DND-41 (cell line): ENCODE measurements at regions not wholly inside any gene's neighbourhood (a gene's known extent, or its start where the extent isn't known, plus 50 kb on each side); places are given as distances from the start of the nearest gene placed in this dataset.

Experiments used
- ATAC-seq: fragments of 200-7000 bp; cut with Tn5 transposase; 3 replicates; pipeline ENCODE4 v1.9.1; 2021; ENCODE audit warnings: low read depth; ENCODE audit not compliant: insufficient read depth
- DNase-seq: peaks from one replicate; pipeline ENCODE4 v3.0.0-alpha.2; 2020
- H2AFZ ChIP-seq: 2 replicates; pipeline ENCODE4 v1.6.0; 2012; ENCODE audit warnings: low read depth, low read length
- H3K27ac ChIP-seq: 2 replicates; pipeline ENCODE4 v1.5.1; 2012; ENCODE audit warnings: low read length, inconsistent platforms
- H3K27me3 ChIP-seq: fragments of 200-600 bp; sonication (generic); 2 replicates; pipeline ENCODE4 v1.6.0; 2012; ENCODE audit warnings: low read length, mild to moderate bottlenecking, inconsistent platforms; ENCODE audit not compliant: insufficient read depth, poor library complexity
- H3K36me3 ChIP-seq: 2 replicates; pipeline ENCODE4 v1.5.1; 2012; ENCODE audit warnings: low read length, inconsistent platforms; ENCODE audit not compliant: insufficient read depth
- H3K4me1 ChIP-seq: 2 replicates; pipeline ENCODE4 v1.5.1; 2012; ENCODE audit warnings: mild to moderate bottlenecking, low read length; ENCODE audit not compliant: insufficient read depth
- H3K4me2 ChIP-seq: 2 replicates; pipeline ENCODE4 v1.6.0; 2012; ENCODE audit warnings: mild to moderate bottlenecking, moderate library complexity, low read length, inconsistent platforms; ENCODE audit not compliant: insufficient read depth
- H3K4me3 ChIP-seq, 2 experiments: fragments of 200-600 bp in 1 of 2; shearing (Covaris generic) in 1 of 2; 2 replicates each; pipeline ENCODE4 v1.5.1; 2012 to 2016; ENCODE audit warnings: inconsistent platforms in 2 of 2, low read length in 2 of 2, mild to moderate bottlenecking in 2 of 2, low read depth in 1 of 2, moderate library complexity in 1 of 2
- H3K79me2 ChIP-seq: 2 replicates; pipeline ENCODE4 v1.6.0; 2012; ENCODE audit warnings: low read length, inconsistent platforms; ENCODE audit not compliant: insufficient read depth
- H3K9ac ChIP-seq: 2 replicates; pipeline ENCODE4 v1.6.0; 2012; ENCODE audit warnings: low read depth, mild to moderate bottlenecking, inconsistent platforms, low read length, moderate library complexity
- H3K9me3 ChIP-seq: 2 replicates; pipeline ENCODE4 v1.5.1; 2012; ENCODE audit warnings: low read length, moderate library complexity, mild to moderate bottlenecking, inconsistent platforms; ENCODE audit not compliant: insufficient read depth, severe bottlenecking
- H4K20me1 ChIP-seq: 2 replicates; pipeline ENCODE4 v1.6.0; 2012; ENCODE audit warnings: low read length; ENCODE audit not compliant: insufficient read depth
- CTCF ChIP-seq: IDR thresholded peaks from 2 replicates; pipeline ENCODE4 v1.5.1; 2012; ENCODE audit warnings: borderline replicate concordance, low read length, moderate library complexity, mild to moderate bottlenecking; ENCODE audit not compliant: poor library complexity, severe bottlenecking; ENCODE audit errors: extremely low read depth
- EZH2 ChIP-seq: IDR thresholded peaks from 3 replicates; pipeline ENCODE4 v1.6.1; 2012; ENCODE audit warnings: borderline replicate concordance, low read depth, mild to moderate bottlenecking, moderate library complexity, low read length, inconsistent platforms; ENCODE audit not compliant: severe bottlenecking

GRCh38 chr21:43295066-43295958 lies 126.5 kb downstream of the CRYAA start:
- no peak overlapping the region for H2AFZ ChIP-seq
- H3K9ac ChIP-seq: no peak overlapping the region
- H3K27ac ChIP-seq: no peak overlapping the region
- no peak for ATAC-seq
- DNase-seq: no peak
- H3K27me3 ChIP-seq: no peaks in the 10 kb centered on the region
- H3K79me2 ChIP-seq: no peaks in the 10 kb centered on the region
- no peaks in the 10 kb centered on the region; the same call in 1 of the 2 replicates for H4K20me1 ChIP-seq
- TF ChIP-seq EZH2 (no peak), CTCF (no peak)
- no peak overlapping the region for H3K4me2 ChIP-seq
- no peaks in the 10 kb centered on the region for H3K9me3 ChIP-seq
- H3K4me3 ChIP-seq: no peak overlapping the region
- no peaks in the 10 kb centered on the region for H3K36me3 ChIP-seq
- H3K4me1 ChIP-seq: peaks cover 3% of the 10 kb centered on the region; the same call in 1 of the 2 replicates

DNA sequence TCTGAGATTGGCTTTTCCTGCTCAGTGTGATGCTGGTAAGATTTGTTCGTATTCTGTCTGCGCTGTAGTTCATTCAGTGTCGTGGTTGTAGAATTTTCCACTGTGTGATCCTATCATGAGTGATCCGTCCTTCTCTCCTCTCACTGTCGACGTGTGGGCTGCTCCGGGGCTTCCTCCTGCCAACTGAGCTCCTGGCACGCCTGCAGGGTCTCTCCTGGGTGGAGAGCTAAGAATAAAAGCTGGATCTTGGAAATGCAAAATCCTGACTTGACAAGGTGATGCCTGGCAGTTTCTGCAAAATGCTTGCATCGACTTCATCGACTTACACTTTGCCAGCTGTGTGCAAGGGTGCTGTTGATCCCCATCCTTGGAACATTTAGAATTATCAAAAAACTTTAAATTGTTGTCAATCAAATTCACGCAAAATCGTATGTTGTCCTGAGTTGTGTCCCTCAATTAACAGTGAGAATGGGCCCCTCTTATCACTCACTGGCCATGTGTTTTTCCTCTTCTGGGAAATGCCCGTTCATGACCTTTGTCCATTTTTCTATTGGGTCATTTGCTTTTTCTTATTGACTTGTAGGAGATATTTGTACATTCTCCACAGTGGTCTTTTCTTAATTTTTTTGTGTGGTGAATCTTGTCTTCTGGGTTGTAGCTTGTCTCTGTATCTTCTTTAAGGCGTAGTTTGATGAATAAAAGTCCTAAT lies 125.5 kb downstream of the CRYAA start:
- no peak overlapping the region for H3K4me2 ChIP-seq
- H3K9me3 ChIP-seq: no peaks in the 10 kb centered on the region
- H3K9ac ChIP-seq: no peak overlapping the region
- H3K27ac ChIP-seq: no peak overlapping the region
- no peak overlapping the region for H3K4me3 ChIP-seq
- no peak for DNase-seq
- TF ChIP-seq EZH2 (no peak), CTCF (no peak)
- H3K27me3 ChIP-seq: no peaks in the 10 kb centered on the region
- H4K20me1 ChIP-seq: no peaks in the 10 kb centered on the region; the same call in 1 of the 2 replicates
- no peak overlapping the region for H2AFZ ChIP-seq
- no peak for ATAC-seq
- H3K79me2 ChIP-seq: no peaks in the 10 kb centered on the region
- H3K4me1 ChIP-seq: peaks cover 3% of the 10 kb centered on the region; the same call in 1 of the 2 replicates
- no peaks in the 10 kb centered on the region for H3K36me3 ChIP-seq

GRCh38 chr21:43292866-43293142 lies 124.0 kb downstream of the CRYAA start:
- no peak for DNase-seq
- Histone ChIP-seq H3K36me3 (no peaks in the 10 kb centered on the region), H3K27me3 (no peaks in the 10 kb centered on the region), H3K4me1 (peaks cover 8% of the 10 kb centered on the region), H4K20me1 (no peaks in the 10 kb centered on the region), H3K79me2 (no peaks in the 10 kb centered on the region), H2AFZ (no peak overlapping the region), H3K4me3 (no peak overlapping the region), H3K9ac (no peak overlapping the region), H3K9me3 (no peaks in the 10 kb centered on the region), H3K4me2 (no peak overlapping the region), H3K27ac (no peak overlapping the region)
- no peak for ATAC-seq
- no peak for TF ChIP-seq CTCF
- no peak for TF ChIP-seq EZH2
